CD14-positive monocyte (primary cell): ENCODE measurements at regions not wholly inside any gene's neighbourhood (a gene's known extent, or its start where the extent isn't known, plus 50 kb on each side); places are given as distances from the start of the nearest gene placed in this dataset.

ENCODE experiments used
- DNase-seq, 3 donors: peaks; one replicate each; pipeline ENCODE4 v3.0.0-alpha.2; 2011 to 2022
- H2AFZ ChIP-seq: 2 replicates; pipeline ENCODE4 v1.6.0; 2012; ENCODE audit warnings: mild to moderate bottlenecking, low read depth, low read length, inconsistent platforms; ENCODE audit not compliant: insufficient read depth, poor library complexity, severe bottlenecking
- H3K27ac ChIP-seq, 2 donors: 1 replicate in 1 of 2; 2 replicates in 1 of 2; pipeline ENCODE4 v1.5.1; 2012 to 2013; ENCODE audit warnings: low read length in 2 of 2, control low read depth in 1 of 2, inconsistent platforms in 1 of 2, low read depth in 1 of 2, mild to moderate bottlenecking in 1 of 2
- H3K27me3 ChIP-seq, 2 donors: one replicate each; pipeline versions ENCODE4 v1.6.0 to v1.6.1; 2011 to 2013; ENCODE audit warnings: low read length in 2 of 2; ENCODE audit not compliant: control insufficient read depth in 2 of 2, insufficient read depth in 2 of 2
- H3K36me3 ChIP-seq, 2 donors: replicated peaks in 1 of 2; 1 replicate in 1 of 2; 2 replicates in 1 of 2; pipeline versions ENCODE4 v1.5.1 to v1.6.1; 2012 to 2013; ENCODE audit warnings: low read length in 2 of 2, control low read depth in 1 of 2, inconsistent platforms in 1 of 2, mild to moderate bottlenecking in 1 of 2; ENCODE audit not compliant: insufficient read depth in 2 of 2, control insufficient read depth in 1 of 2
- H3K4me1 ChIP-seq, 2 donors: 1 replicate in 1 of 2; 2 replicates in 1 of 2; pipeline versions ENCODE4 v1.5.1 to v1.6.1; 2012 to 2013; ENCODE audit warnings: low read length in 2 of 2, control low read depth in 1 of 2, inconsistent platforms in 1 of 2, mild to moderate bottlenecking in 1 of 2, moderate library complexity in 1 of 2; ENCODE audit not compliant: insufficient read depth in 2 of 2, control insufficient read depth in 1 of 2
- H3K4me2 ChIP-seq: replicated peaks from 2 replicates; pipeline ENCODE3; 2012; ENCODE audit warnings: low read length, moderate library complexity, mild to moderate bottlenecking; ENCODE audit not compliant: poor library complexity, severe bottlenecking; ENCODE audit errors: extremely low read depth
- H3K4me3 ChIP-seq, 3 experiments: fragments of 200-600 bp in 1 of 3; sonication (generic) in 1 of 3; replicated peaks in 1 of 3; 1 replicate in 2 of 3; 2 replicates in 1 of 3; pipeline ENCODE4 v1.5.1; 2011 to 2013; ENCODE audit warnings: low read length in 3 of 3, mild to moderate bottlenecking in 3 of 3, control low read depth in 2 of 3, low read depth in 2 of 3, inconsistent platforms in 1 of 3, moderate library complexity in 1 of 3
- H3K79me2 ChIP-seq: 2 replicates; pipeline ENCODE4 v1.6.0; 2012; ENCODE audit warnings: mild to moderate bottlenecking, control low read depth, inconsistent platforms, low read length, moderate library complexity; ENCODE audit not compliant: insufficient read depth
- H3K9ac ChIP-seq: 2 replicates; pipeline ENCODE4 v1.6.0; 2017; ENCODE audit warnings: low read length, mild to moderate bottlenecking; ENCODE audit not compliant: insufficient read depth, poor library complexity, severe bottlenecking
- H3K9me3 ChIP-seq, 2 donors: replicated peaks in 1 of 2; 1 replicate in 1 of 2; 2 replicates in 1 of 2; pipeline versions ENCODE4 v1.5.1 to v1.6.1; 2012 to 2013; ENCODE audit warnings: low read length in 2 of 2, control low read depth in 1 of 2; ENCODE audit not compliant: control insufficient read depth in 1 of 2, insufficient read depth in 1 of 2
- H4K20me1 ChIP-seq: 2 replicates; pipeline ENCODE4 v1.6.0; 2012; ENCODE audit warnings: mild to moderate bottlenecking, low read length, control low read depth, moderate library complexity; ENCODE audit not compliant: insufficient read depth
- H3K27ac Mint-ChIP-seq, 7 donors: one replicate each; pipeline ENCODE4 v1.8.0; 2020; ENCODE audit warnings: mild to moderate bottlenecking in 7 of 7, mixed read lengths in 7 of 7, moderate library complexity in 6 of 7, inconsistent platforms in 2 of 7
- H3K27me3 Mint-ChIP-seq, 3 donors: one replicate each; pipeline ENCODE4 v1.8.0; 2021 to 2022; ENCODE audit warnings: low read depth in 3 of 3, mild to moderate bottlenecking in 3 of 3, mixed read lengths in 3 of 3, moderate library complexity in 3 of 3, inconsistent platforms in 1 of 3
- H3K36me3 Mint-ChIP-seq, 2 donors: one replicate each; pipeline ENCODE4 v1.8.0; 2020; ENCODE audit warnings: mixed read lengths in 2 of 2, inconsistent platforms in 1 of 2, mild to moderate bottlenecking in 1 of 2
- H3K4me1 Mint-ChIP-seq: one replicate; pipeline ENCODE4 v1.8.0; 2020; ENCODE audit warnings: mild to moderate bottlenecking, mixed read lengths
- H3K4me3 Mint-ChIP-seq, 2 donors: one replicate each; pipeline ENCODE4 v1.8.0; 2020; ENCODE audit warnings: mild to moderate bottlenecking in 2 of 2, mixed read lengths in 2 of 2, moderate library complexity in 1 of 2
- H3K9me3 Mint-ChIP-seq, 7 donors: one replicate each; pipeline ENCODE4 v1.8.0; 2020 to 2022; ENCODE audit warnings: mixed read lengths in 7 of 7, mild to moderate bottlenecking in 6 of 7, moderate library complexity in 6 of 7, inconsistent platforms in 2 of 7
- CTCF ChIP-seq: fragments of 200-600 bp; IDR thresholded peaks from one replicate; pipeline ENCODE4 v1.8.0; 2022; ENCODE audit warnings: antibody characterized with exemption, mild to moderate bottlenecking
- WGBS: methylation state at CpG from one replicate; pipeline ENCODE4 v1.1.5; 2013; ENCODE audit warnings: missing lambda C conversion rate; ENCODE audit not compliant: insufficient coverage; 5-methylcytosine and 5-hydroxymethylcytosine counted together
- intact Hi-C, 2 donors: fragments of 100-400 bp; cut with micrococcal nuclease; formaldehyde crosslinking; loops; one replicate each; pipeline versions ENCODE4 v1.15.0 to v1.15.1; 2023

- Histone ChIP-seq H3K4me3 (peak overlapping the region in 1 of 3 experiments; percentile 26), H3K27ac (peak overlapping the region; percentile 57 to 70), H3K9ac (no peak overlapping the region), H3K4me1 (peaks cover 72 to 80% of the 10 kb centered on the region in 2 donors), H3K9me3 (no peaks in the 10 kb centered on the region), H3K4me2 (peak overlapping the region; percentile 9), H3K79me2 (no peaks in the 10 kb centered on the region), H3K36me3 (no peaks in the 10 kb centered on the region), H4K20me1 (no peaks in the 10 kb centered on the region), H3K27me3 (no peaks in the 10 kb centered on the region), H2AFZ (peak overlapping the region; percentile 35)
- no peak for TF ChIP-seq CTCF
- H3K27me3 Mint-ChIP-seq: peaks cover 0 to 5% (median 0%) of the 10 kb centered on the region in 3 donors
- peak; percentile 57 to 65 (median 63) for DNase-seq
- intact Hi-C loops: loop anchor here in 1 of 2 donors (10.0 kb wide), 2 partner anchors 168 to 388 kb away; partner anchors contain the start of genes FAM217B and PPP1R3D
- H3K36me3 Mint-ChIP-seq: no peaks in the 10 kb centered on the region
- 44% methylated on average over 7 of the region's 11 CpGs for WGBS
- H3K9me3 Mint-ChIP-seq: peaks cover 0 to 2% (median 0%) of the 10 kb centered on the region in 7 donors
- H3K4me3 Mint-ChIP-seq: peak overlapping the region in 1 of 2 donors; percentile 62
- peak overlapping the region; percentile 62 to 92 (median 84) for H3K27ac Mint-ChIP-seq
- H3K4me1 Mint-ChIP-seq: peaks cover 75% of the 10 kb centered on the region
These were observed 155.0 kb downstream of the CDH26 start for GRCh38 chr20:60113024-60113724.

- Histone ChIP-seq H3K4me1 (peaks cover 76 to 81% of the 10 kb centered on the region in 2 donors), H3K79me2 (no peaks in the 10 kb centered on the region), H2AFZ (no peak overlapping the region), H3K4me3 (peak overlapping the region in 1 of 3 experiments; percentile 26), H3K9ac (no peak overlapping the region), H3K4me2 (peak overlapping the region; percentile 9), H3K27me3 (no peaks in the 10 kb centered on the region), H3K9me3 (no peaks in the 10 kb centered on the region), H3K36me3 (no peaks in the 10 kb centered on the region), H3K27ac (peak overlapping the region; percentile 57 to 70), H4K20me1 (no peaks in the 10 kb centered on the region)
- peak in 2 of 3 donors; percentile 57 to 68 for DNase-seq
- Mint-ChIP-seq H3K27me3 (peaks cover 0 to 5% (median 0%) of the 10 kb centered on the region in 3 donors), H3K27ac (peak overlapping the region in 6 of 7 donors; percentile 62 to 92 (median 72)), H3K36me3 (no peaks in the 10 kb centered on the region), H3K4me1 (peaks cover 79% of the 10 kb centered on the region), H3K9me3 (peaks cover 0 to 2% (median 0%) of the 10 kb centered on the region in 7 donors), H3K4me3 (peak overlapping the region in 1 of 2 donors; percentile 20)
- 24% methylated on average over 3 of the region's 6 CpGs for WGBS
- intact Hi-C loops: loop anchor here in 1 of 2 donors (10.0 kb wide), 2 partner anchors 169 to 389 kb away; partner anchors contain the start of genes FAM217B and PPP1R3D
- no peak for TF ChIP-seq CTCF
These were observed 155.5 kb downstream of the CDH26 start for GRCh38 chr20:60113771-60114170.
